ENCODE measurements at regions not wholly inside any gene's neighbourhood (a gene's known extent, or its start where the extent isn't known, plus 50 kb on each side); places are given as distances from the start of the nearest gene placed in this dataset.

GRCh38 chr12:127081058-127081457 lies 1185.9 kb upstream of the TMEM132C start:
- Histone ChIP-seq H3K9ac (replicated peaks in 1 of 4; ENCODE audit: extremely low read depth in 1 of 4, low read depth in 3 of 4, low read length in 3 of 4) (no peak overlapping the region), H2BK15ac (ENCODE audit: low read length) (no peak overlapping the region), H3K14ac (ENCODE audit: insufficient read length) (no peak overlapping the region), H3K4me2 (ENCODE audit: insufficient read depth in 1 of 2, low read depth in 2 of 2, low read length in 2 of 2) (no peak overlapping the region), H3K23ac (ENCODE audit: insufficient read length) (no peak overlapping the region), H3K23me2 (ENCODE audit: low read depth, low read length) (no peaks in the 10 kb centered on the region), H4K5ac (ENCODE audit: insufficient read length, low read depth, low read length) (no peak overlapping the region), H3K36me3 (ENCODE audit: control insufficient read depth in 2 of 4, insufficient read depth in 4 of 4, low read length in 3 of 4) (no peaks in the 10 kb centered on the region), H4K8ac (ENCODE audit: extremely low read depth, insufficient read depth, low read length) (no peak overlapping the region), H2BK12ac (ENCODE audit: low read depth, low read length) (peak overlapping the region; percentile 40; the same call in 1 of the 2 replicates), H2BK20ac (ENCODE audit: low read length) (no peak overlapping the region), H3K18ac (ENCODE audit: extremely low read depth, low read length) (no peak overlapping the region), H3K4me1 (replicated peaks in 1 of 4; ENCODE audit: control insufficient read depth in 3 of 4, insufficient read depth in 4 of 4, low read length in 3 of 4) (0 out of 7 replicates have a peak, but pooled peaks cover 0 to 3% (median under 1%) of the 10 kb centered on the region in 4 experiments), H2BK120ac (replicated peaks; ENCODE audit: low read depth, low read length) (no peak overlapping the region), H3K79me1 (ENCODE audit: low read depth, low read length) (no peaks in the 10 kb centered on the region), H3K27ac (ENCODE audit: low read depth, low read length) (no peak overlapping the region), H4K20me1 (replicated peaks in 1 of 2; ENCODE audit: control insufficient read depth in 1 of 2, insufficient read depth in 2 of 2, low read length in 2 of 2) (no peaks in the 10 kb centered on the region), H3K56ac (replicated peaks; ENCODE audit: insufficient read length, low read depth, low read length) (no peak overlapping the region), H2BK5ac (ENCODE audit: low read depth, low read length) (no peak overlapping the region), H2AK5ac (ENCODE audit: low read depth, low read length) (no peak overlapping the region), H3K27me3 (replicated peaks in 1 of 4; ENCODE audit: control insufficient read depth in 3 of 4, extremely low read depth in 1 of 4, insufficient read depth in 3 of 4, low read length in 3 of 4) (no peaks in the 10 kb centered on the region), H4K91ac (replicated peaks; ENCODE audit: insufficient read length, low read length) (no peak overlapping the region), H3K4me3 (ENCODE audit: extremely low read depth in 1 of 4, insufficient read depth in 2 of 4, low read depth in 3 of 4, low read length in 4 of 4) (no peak overlapping the region), H3K79me2 (ENCODE audit: control insufficient read depth in 1 of 2, insufficient read depth in 2 of 2, low read length in 2 of 2) (no peaks in the 10 kb centered on the region), H2AFZ (ENCODE audit: low read length) (no peak overlapping the region), H3K4ac (replicated peaks; ENCODE audit: insufficient read length, low read depth, low read length) (no peak overlapping the region), H3K9me3 (ENCODE audit: insufficient read depth in 2 of 2, low read depth in 1 of 2, low read length in 1 of 2) (peaks cover 0 to 6% of the 10 kb centered on the region in 2 experiments; a peak in 2 of 4 replicates)
- 82% methylated on average over 2 of the region's 2 CpGs; no CpG with 5 or more reads in 1 of the 2 experiments for WGBS, 2 experiments (ENCODE audit: extremely low coverage in 1 of 2, insufficient coverage in 1 of 2, insufficient read length in 1 of 2, insufficient replicate concordance in 2 of 2, low coverage in 1 of 2, low lambda C conversion rate in 2 of 2, missing lambda C conversion rate in 1 of 2)
- FAIRE-seq (no peak), DNase-seq (ENCODE audit: low read depth in 1 of 2, low spot score in 2 of 2) (no peak)
- ChIA-PET POLR2A (ENCODE audit: partially characterized antibody) (no interaction called here), CTCF (ENCODE audit: partially characterized antibody) (interaction anchor here (1.0 kb wide), 1 partner anchor 200 kb away, joined by 3 read pairs; no protein-coding TSS in a partner anchor)
- TF ChIP-seq ASH2L (IDR thresholded peaks at IDR 0.05; ENCODE audit: low read length) (no peak), BCL11A (IDR thresholded peaks at IDR 0.05; ENCODE audit: low read depth in 2 of 2, low read length in 2 of 2) (no peak)
